ENCODE measurements at regions not wholly inside any gene's neighbourhood (a gene's known extent, or its start where the extent isn't known, plus 50 kb on each side); places are given as distances from the start of the nearest gene placed in this dataset.
"Not testable (repeated sequence)": the region's sequence is repeated elsewhere in the genome, so short reads cannot be mapped to it uniquely, and the experiment has no call there.

DNA sequence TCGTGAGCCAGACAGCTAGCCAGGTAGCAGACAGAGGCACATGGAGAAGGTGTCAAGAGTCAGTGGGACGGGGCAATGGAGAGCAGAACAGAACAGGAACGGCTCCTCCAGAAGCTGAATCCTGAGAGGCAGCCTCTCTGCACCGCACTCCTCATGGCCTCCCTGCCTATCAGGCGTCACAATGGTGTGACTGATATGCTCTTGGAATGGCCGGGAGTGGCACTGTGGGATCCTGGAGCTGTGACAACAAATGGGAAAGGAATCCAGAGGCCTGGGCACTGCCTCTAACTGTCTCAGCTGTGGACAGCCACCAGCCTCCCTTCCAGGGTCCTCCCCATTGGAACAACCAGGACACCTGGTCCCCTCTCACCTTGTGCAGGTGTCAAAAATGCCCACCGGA is 89.1 kb upstream of the ID2 start:
- Mint-ChIP-seq H3K36me3 (ENCODE audit: low read depth) (no peaks in the 10 kb centered on the region), H3K9me3 (no peaks in the 10 kb centered on the region), H3K4me1 (ENCODE audit: low read depth) (peaks cover 13% of the 10 kb centered on the region), H3K27me3 (ENCODE audit: insufficient read depth) (peaks cover 4% of the 10 kb centered on the region), H3K27ac (no peak overlapping the region), H3K4me3 (no peak overlapping the region)
- intact Hi-C loops (cut with micrococcal nuclease) = no loop called here
- DNase-seq (ENCODE audit: low spot score) = no peak

DNA sequence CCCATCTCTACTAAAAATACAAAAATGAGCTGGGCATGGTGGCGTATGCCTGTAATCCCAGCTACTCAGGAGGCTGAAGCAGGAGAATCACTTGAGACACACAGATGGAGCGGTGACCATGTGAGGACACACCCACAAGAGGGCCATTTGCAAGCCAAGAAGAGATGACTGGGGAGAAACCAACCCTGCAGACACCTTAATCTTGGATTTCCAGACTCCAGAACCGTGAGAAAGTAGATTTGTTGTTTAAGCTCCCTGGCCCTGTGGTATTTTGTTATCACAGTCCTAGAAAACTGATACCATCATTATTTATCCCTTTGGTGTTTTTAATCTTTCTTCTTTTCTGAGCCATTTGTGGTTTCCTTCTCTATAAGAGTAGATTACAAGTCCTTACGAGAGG is 88.6 kb upstream of the ID2 start:
- no peaks in the 10 kb centered on the region for H3K9me3 Mint-ChIP-seq
- peaks cover 8% of the 10 kb centered on the region for H3K4me1 Mint-ChIP-seq (ENCODE audit: low read depth)
- intact Hi-C loops (cut with micrococcal nuclease) = no loop called here
- no peak overlapping the region for H3K27ac Mint-ChIP-seq
- no peaks in the 10 kb centered on the region for H3K36me3 Mint-ChIP-seq (ENCODE audit: low read depth)
- no peak overlapping the region for H3K4me3 Mint-ChIP-seq
- peaks cover 2% of the 10 kb centered on the region for H3K27me3 Mint-ChIP-seq (ENCODE audit: insufficient read depth)
- no peak for DNase-seq (ENCODE audit: low spot score)

- Mint-ChIP-seq H3K9me3 (no peaks in the 10 kb centered on the region), H3K27ac (no peak overlapping the region), H3K4me1 (ENCODE audit: low read depth) (no peaks in the 10 kb centered on the region), H3K4me3 (no peak overlapping the region), H3K27me3 (ENCODE audit: insufficient read depth) (peaks cover 2% of the 10 kb centered on the region), H3K36me3 (ENCODE audit: low read depth) (no peaks in the 10 kb centered on the region)
- intact Hi-C loops (cut with micrococcal nuclease) = no loop called here
- DNase-seq (ENCODE audit: low spot score) = no peak
Measured at GRCh38 chr2:8594731-8595427, 87.0 kb upstream of the ID2 start.

DNA sequence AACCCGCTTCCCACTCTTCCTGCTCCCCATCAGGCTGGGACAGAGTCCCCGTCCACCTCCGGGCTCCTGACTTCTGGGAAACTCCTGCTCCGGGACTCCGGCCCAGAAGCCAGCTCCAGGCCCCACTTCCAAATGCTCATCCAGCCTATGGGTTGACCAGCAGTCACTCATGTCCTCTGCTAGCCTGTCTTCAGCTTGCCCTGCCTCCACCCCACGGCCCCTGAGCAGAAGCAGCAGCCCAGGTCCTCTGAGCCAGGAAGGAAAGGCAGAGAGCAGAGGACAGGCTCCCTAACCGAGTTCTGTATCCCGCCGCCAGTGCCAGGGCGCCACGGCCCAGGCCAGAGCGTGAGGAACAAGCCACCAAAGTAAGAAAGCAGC is 86.4 kb upstream of the ID2 start:
- intact Hi-C loops (cut with micrococcal nuclease) = no loop called here
- Mint-ChIP-seq H3K36me3 (ENCODE audit: low read depth) (no peaks in the 10 kb centered on the region), H3K27ac (no peak overlapping the region), H3K9me3 (no peaks in the 10 kb centered on the region), H3K4me1 (ENCODE audit: low read depth) (no peaks in the 10 kb centered on the region), H3K4me3 (no peak overlapping the region), H3K27me3 (ENCODE audit: insufficient read depth) (peaks cover 2% of the 10 kb centered on the region)
- DNase-seq (ENCODE audit: low spot score) = no peak

- Mint-ChIP-seq H3K36me3 (ENCODE audit: low read depth) (no peaks in the 10 kb centered on the region), H3K27me3 (ENCODE audit: insufficient read depth) (peaks cover 2% of the 10 kb centered on the region), H3K27ac (no peak overlapping the region), H3K4me3 (no peak overlapping the region), H3K9me3 (no peaks in the 10 kb centered on the region), H3K4me1 (ENCODE audit: low read depth) (no peaks in the 10 kb centered on the region)
- intact Hi-C loops (cut with micrococcal nuclease) = no loop called here
- DNase-seq (ENCODE audit: low spot score) = no peak
Measured at GRCh38 chr2:8595811-8596600, 85.8 kb upstream of the ID2 start.

DNA sequence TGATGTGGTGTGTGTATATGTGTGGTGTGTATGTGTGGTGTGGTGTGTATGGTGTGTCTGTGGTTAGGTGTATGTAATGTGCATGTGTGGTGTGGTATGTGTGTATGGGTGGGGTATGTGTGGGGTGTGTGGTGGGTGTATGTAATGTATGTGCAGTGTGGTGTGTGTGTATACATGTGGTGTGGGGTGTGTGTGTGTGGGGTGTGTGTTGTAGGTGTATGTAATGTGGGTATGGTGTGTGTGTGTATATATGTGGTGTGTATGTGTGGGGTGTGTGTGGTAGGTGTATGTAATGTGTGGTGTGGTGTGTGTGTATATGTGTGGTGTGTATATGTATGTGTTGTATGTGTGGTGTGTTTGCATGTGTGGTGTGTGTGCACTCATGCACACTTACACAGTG is 84.8 kb upstream of the ID2 start:
- intact Hi-C loops (cut with micrococcal nuclease) = no loop called here
- H3K27me3 Mint-ChIP-seq (ENCODE audit: insufficient read depth) = peaks cover 2% of the 10 kb centered on the region

GRCh38 chr2:8597559-8598225 is 84.2 kb upstream of the ID2 start:
- Mint-ChIP-seq H3K4me3 (no peak overlapping the region), H3K36me3 (ENCODE audit: low read depth) (no peaks in the 10 kb centered on the region), H3K27ac (no peak overlapping the region), H3K9me3 (no peaks in the 10 kb centered on the region), H3K27me3 (ENCODE audit: insufficient read depth) (peaks cover 2% of the 10 kb centered on the region), H3K4me1 (ENCODE audit: low read depth) (peaks cover 4% of the 10 kb centered on the region)
- intact Hi-C loops (cut with micrococcal nuclease) = no loop called here
- no peak for DNase-seq (ENCODE audit: low spot score)

More for the DNA sequence above, 84.8 kb upstream of the ID2 start:
- Mint-ChIP-seq H3K36me3 (ENCODE audit: low read depth) (no peaks in the 10 kb centered on the region), H3K9me3 (no peaks in the 10 kb centered on the region), H3K4me1 (ENCODE audit: low read depth) (no peaks in the 10 kb centered on the region), H3K4me3 (no peak overlapping the region), H3K27ac (no peak overlapping the region)
- no peak for DNase-seq (ENCODE audit: low spot score)

- intact Hi-C loops (cut with micrococcal nuclease) = no loop called here
Measured at GRCh38 chr2:8598295-8599165, 83.3 kb upstream of the ID2 start.

DNA sequence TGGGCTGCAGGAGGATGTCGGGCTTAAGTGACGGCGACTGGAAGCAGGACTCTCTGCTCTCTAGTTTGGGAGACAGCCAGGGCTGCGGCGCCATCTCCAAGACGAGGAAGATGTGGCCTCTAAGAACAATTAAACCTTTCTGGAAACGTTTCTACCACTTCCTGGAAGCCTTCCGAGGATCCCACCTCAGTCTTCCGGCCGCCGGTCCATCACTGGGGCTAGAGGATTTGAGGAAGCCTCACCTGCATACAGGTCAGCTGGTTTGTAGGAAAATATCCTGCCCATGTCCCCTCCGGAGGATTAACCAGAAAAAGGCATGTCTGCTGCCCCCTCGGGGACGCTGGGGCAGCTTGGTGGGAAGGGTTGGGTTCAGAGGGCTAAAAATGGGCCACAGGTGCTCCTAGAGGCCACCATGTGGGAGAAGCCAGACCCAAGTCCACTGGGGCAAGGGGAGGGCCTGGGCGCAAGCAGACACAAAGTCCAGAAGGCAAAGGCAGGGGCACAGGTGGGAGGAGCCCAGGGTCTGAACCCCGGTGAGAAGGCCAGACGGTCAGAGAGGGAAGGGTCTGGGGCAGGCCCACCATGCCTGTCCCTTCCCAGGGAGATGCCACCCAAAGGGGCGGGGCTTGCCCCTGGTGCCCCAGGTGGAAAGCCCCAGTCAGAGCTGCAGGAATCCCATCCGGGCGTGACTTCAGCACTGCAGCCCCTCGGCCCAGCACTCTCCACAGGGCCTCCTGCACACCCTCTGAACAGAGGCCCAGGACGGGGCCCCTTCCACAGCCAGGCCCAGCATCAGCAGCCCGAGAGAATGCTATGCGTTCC is 82.2 kb upstream of the ID2 start:
- Mint-ChIP-seq H3K9me3 (no peaks in the 10 kb centered on the region), H3K4me3 (no peak overlapping the region), H3K27me3 (ENCODE audit: insufficient read depth) (peaks cover 2% of the 10 kb centered on the region), H3K36me3 (ENCODE audit: low read depth) (no peaks in the 10 kb centered on the region), H3K4me1 (ENCODE audit: low read depth) (peaks cover 7% of the 10 kb centered on the region), H3K27ac (no peak overlapping the region)
- no peak for DNase-seq (ENCODE audit: low spot score)
- intact Hi-C loops (cut with micrococcal nuclease) = no loop called here

More at GRCh38 chr2:8598295-8599165, 83.3 kb upstream of the ID2 start:
- Mint-ChIP-seq H3K4me1 (ENCODE audit: low read depth) (peaks cover 7% of the 10 kb centered on the region), H3K4me3 (no peak overlapping the region), H3K36me3 (ENCODE audit: low read depth) (no peaks in the 10 kb centered on the region), H3K9me3 (no peaks in the 10 kb centered on the region), H3K27me3 (ENCODE audit: insufficient read depth) (peaks cover 2% of the 10 kb centered on the region), H3K27ac (no peak overlapping the region)
- DNase-seq (ENCODE audit: low spot score) = no peak

DNA sequence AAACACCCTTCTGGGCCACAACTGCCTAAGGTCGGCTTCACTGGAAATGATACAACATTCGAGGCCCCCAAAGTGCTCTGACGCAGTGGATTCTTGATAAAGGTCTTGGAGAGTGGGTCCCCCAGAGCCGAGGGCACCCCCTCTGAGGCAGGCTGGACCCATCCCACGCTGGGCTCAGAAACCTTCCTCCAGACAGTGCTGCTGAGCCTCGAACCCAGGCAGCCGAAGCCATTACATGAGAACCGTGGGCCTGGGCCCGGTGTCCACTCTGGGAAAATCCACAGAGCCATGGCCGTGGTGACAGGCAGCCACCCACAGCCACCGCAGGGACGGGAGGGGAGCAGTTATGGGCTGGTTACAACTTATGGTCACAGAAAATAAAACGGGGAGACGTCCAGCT is 81.4 kb upstream of the ID2 start:
- DNase-seq (ENCODE audit: low spot score) = no peak
- Mint-ChIP-seq H3K9me3 (no peaks in the 10 kb centered on the region), H3K4me1 (ENCODE audit: low read depth) (peaks cover 7% of the 10 kb centered on the region), H3K4me3 (no peak overlapping the region), H3K27me3 (ENCODE audit: insufficient read depth) (peaks cover 1% of the 10 kb centered on the region), H3K27ac (no peak overlapping the region), H3K36me3 (ENCODE audit: low read depth) (no peaks in the 10 kb centered on the region)
- intact Hi-C loops (cut with micrococcal nuclease) = no loop called here

DNA sequence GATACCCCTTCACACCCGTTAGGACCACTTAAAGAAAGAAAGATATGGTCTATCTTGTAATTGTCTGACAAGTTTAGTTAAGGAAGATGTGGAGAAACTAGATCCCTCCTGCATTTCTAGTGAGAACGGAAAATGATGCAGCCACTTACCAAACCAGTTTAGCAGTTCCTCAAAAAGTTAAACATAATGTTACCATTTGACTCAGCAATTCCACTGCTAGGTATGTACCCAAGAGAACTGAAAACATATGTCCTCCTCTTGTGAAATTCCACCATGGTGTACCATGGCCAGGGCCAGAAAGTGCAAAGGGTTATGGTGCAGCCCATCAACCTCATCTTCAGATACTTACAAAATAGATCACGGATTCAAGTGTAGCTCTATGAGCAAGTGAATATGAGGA is 79.0 kb upstream of the ID2 start:
- Mint-ChIP-seq H3K9me3 (no peaks in the 10 kb centered on the region), H3K36me3 (ENCODE audit: low read depth) (no peaks in the 10 kb centered on the region), H3K4me1 (ENCODE audit: low read depth) (peaks cover 28% of the 10 kb centered on the region), H3K27ac (no peak overlapping the region), H3K4me3 (no peak overlapping the region), H3K27me3 (ENCODE audit: insufficient read depth) (peaks cover 1% of the 10 kb centered on the region)
- DNase-seq (ENCODE audit: low spot score) = no peak
- intact Hi-C loops (cut with micrococcal nuclease) = no loop called here

GRCh38 chr2:8603356-8603755 is 78.5 kb upstream of the ID2 start:
- H3K27me3 Mint-ChIP-seq (ENCODE audit: insufficient read depth); H3K9me3 Mint-ChIP-seq; H3K27ac Mint-ChIP-seq; H3K36me3 Mint-ChIP-seq (ENCODE audit: low read depth); DNase-seq (ENCODE audit: low spot score); H3K4me3 Mint-ChIP-seq; intact Hi-C loops (cut with micrococcal nuclease): not testable (repeated sequence)
- peaks cover 33% of the 10 kb centered on the region for H3K4me1 Mint-ChIP-seq (ENCODE audit: low read depth)

Measured in activated T-helper 1 cell treated with anti-CD3 and anti-CD28 coated beads, Interleukin-12 subunit alpha, Interleukin-12 subunit beta, Interleukin-2, Interleukin-4 antibody, amounts not matched to agents 30 ng/mL and 10 ng/mL and 1 ng/mL, durations not matched to agents 14 hours and 24 hours and 36 hours (primary cell).